ENCODE measurements at regions not wholly inside any gene's neighbourhood (a gene's known extent, or its start where the extent isn't known, plus 50 kb on each side); places are given as distances from the start of the nearest gene placed in this dataset.

DNA sequence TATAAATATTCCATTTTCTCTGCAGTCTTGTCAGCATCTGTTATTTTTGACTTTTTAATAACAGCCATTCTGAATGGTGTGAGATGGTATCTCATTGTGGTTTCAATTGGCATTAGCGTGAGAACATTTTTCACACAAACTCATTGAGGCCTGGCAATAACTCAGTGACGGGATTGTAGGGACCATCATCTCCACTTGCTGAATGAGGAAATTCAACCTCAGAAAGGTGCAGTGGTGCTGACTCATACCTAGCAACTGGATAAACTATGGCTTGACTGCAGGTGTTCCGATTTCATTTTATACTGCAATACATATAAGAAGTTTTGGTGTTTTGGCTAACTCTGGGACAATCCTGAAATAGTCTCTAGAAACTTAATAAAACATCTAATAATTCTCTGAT is 88.3 kb upstream of the DDIT4L start:
- Histone ChIP-seq H3K27me3 (ENCODE audit: insufficient read depth, low read length) (no peaks in the 10 kb centered on the region), H3K4ac (ENCODE audit: low read depth, low read length) (no peak overlapping the region), H3K4me1 (ENCODE audit: insufficient read depth, low read length) (no peaks in the 10 kb centered on the region), H3K9me3 (ENCODE audit: control insufficient read depth, low read depth, low read length) (no peaks in the 10 kb centered on the region), H2BK12ac (ENCODE audit: insufficient read length, low read depth, low read length) (no peak overlapping the region), H4K8ac (replicated peaks; ENCODE audit: insufficient read length, low read depth, low read length) (no peak overlapping the region), H3K79me1 (ENCODE audit: insufficient read depth, low read depth, low read length, poor library complexity, severe bottlenecking) (no peaks in the 10 kb centered on the region), H3T11ph (ENCODE audit: low read length) (no peak overlapping the region), H3K23ac (ENCODE audit: insufficient read length, low read depth, low read length) (no peak overlapping the region), H3K56ac (ENCODE audit: insufficient read length, low read depth, low read length) (no peak overlapping the region), H3K79me2 (ENCODE audit: insufficient read depth, low read length) (no peaks in the 10 kb centered on the region), H4K20me1 (ENCODE audit: control insufficient read depth, insufficient read depth, insufficient read length) (no peaks in the 10 kb centered on the region), H3K27ac (ENCODE audit: insufficient read length, low read depth, low read length) (no peak overlapping the region), H3K9ac (ENCODE audit: extremely low read depth, insufficient read length, low read length) (no peak overlapping the region), H4K91ac (ENCODE audit: insufficient read length, low read depth, low read length) (no peak overlapping the region), H2BK15ac (ENCODE audit: low read depth, low read length) (no peak overlapping the region), H4K5ac (ENCODE audit: insufficient read length, low read depth, low read length) (no peak overlapping the region), H2AK5ac (ENCODE audit: insufficient read length, low read length) (no peak overlapping the region), H2BK5ac (ENCODE audit: insufficient read length, low read length) (no peak overlapping the region), H3K4me2 (ENCODE audit: insufficient read depth, insufficient read length, low read length) (no peak overlapping the region), H3K23me2 (ENCODE audit: insufficient read length, low read depth, low read length, poor library complexity, severe bottlenecking) (no peaks in the 10 kb centered on the region), H3K18ac (ENCODE audit: insufficient read length, low read depth, low read length) (no peak overlapping the region), H3K14ac (ENCODE audit: insufficient read depth, low read length) (no peak overlapping the region), H2BK20ac (ENCODE audit: low read depth, low read length, poor library complexity, severe bottlenecking) (no peak overlapping the region), H2AFZ (ENCODE audit: low read length) (no peak overlapping the region), H2BK120ac (ENCODE audit: low read depth, low read length, poor library complexity, severe bottlenecking) (no peak overlapping the region)
- Mint-ChIP-seq H3K36me3 (ENCODE audit: insufficient read depth in 1 of 3, low read depth in 3 of 3) (no peaks in the 10 kb centered on the region), H3K4me1 (peaks cover 8 to 13% of the 10 kb centered on the region in 2 experiments), H3K27me3 (ENCODE audit: low read depth) (no peaks in the 10 kb centered on the region), H3K27ac (no peak overlapping the region), H3K4me3 (no peak overlapping the region), H3K9me3 (no peaks in the 10 kb centered on the region)
- no CpG with 5 or more reads among the region's 3 CpGs for WGBS (ENCODE audit: extremely low coverage, insufficient read length, low lambda C conversion rate)
- TF ChIP-seq, protein P1, sequence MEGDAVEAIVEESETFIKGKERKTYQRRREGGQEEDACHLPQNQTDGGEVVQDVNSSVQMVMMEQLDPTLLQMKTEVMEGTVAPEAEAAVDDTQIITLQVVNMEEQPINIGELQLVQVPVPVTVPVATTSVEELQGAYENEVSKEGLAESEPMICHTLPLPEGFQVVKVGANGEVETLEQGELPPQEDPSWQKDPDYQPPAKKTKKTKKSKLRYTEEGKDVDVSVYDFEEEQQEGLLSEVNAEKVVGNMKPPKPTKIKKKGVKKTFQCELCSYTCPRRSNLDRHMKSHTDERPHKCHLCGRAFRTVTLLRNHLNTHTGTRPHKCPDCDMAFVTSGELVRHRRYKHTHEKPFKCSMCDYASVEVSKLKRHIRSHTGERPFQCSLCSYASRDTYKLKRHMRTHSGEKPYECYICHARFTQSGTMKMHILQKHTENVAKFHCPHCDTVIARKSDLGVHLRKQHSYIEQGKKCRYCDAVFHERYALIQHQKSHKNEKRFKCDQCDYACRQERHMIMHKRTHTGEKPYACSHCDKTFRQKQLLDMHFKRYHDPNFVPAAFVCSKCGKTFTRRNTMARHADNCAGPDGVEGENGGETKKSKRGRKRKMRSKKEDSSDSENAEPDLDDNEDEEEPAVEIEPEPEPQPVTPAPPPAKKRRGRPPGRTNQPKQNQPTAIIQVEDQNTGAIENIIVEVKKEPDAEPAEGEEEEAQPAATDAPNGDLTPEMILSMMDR (conservative IDR thresholded peaks at IDR 0.05), result no peak
- no peak for DNase-seq
